GM12873 (cell line): ENCODE measurements at regions not wholly inside any gene's neighbourhood (a gene's known extent, or its start where the extent isn't known, plus 50 kb on each side); places are given as distances from the start of the nearest gene placed in this dataset.

Experiments used
- TF ChIP-seq, protein P1 (sequence below): IDR thresholded peaks from 2 replicates; pipeline ENCODE4 v1.5.1; 2012; ENCODE audit warnings: low read depth, mild to moderate bottlenecking, moderate library complexity, low read length, control low read depth; ENCODE audit not compliant: insufficient read depth; ENCODE audit errors: missing control alignments

DNA sequence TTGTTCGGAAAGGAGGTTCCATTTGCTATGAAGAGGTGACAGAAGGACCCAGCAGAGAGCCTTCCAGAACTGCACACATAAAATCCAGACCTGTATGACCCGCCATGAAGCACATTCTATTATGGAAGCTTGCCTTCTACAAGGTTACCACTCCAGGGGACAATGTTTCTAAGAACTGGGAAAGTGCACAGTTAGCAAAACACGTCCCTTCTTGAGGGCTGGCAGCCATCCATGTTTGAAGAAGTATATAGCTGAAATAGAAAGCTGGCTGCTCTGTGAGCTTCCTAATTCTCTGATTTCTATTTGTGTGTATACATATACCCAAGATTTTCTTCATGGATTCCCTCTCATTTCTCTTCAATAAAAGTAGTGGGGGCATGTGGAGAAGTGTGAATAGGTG lies 74.6 kb downstream of the CNTN3 start:
- TF ChIP-seq, protein P1, sequence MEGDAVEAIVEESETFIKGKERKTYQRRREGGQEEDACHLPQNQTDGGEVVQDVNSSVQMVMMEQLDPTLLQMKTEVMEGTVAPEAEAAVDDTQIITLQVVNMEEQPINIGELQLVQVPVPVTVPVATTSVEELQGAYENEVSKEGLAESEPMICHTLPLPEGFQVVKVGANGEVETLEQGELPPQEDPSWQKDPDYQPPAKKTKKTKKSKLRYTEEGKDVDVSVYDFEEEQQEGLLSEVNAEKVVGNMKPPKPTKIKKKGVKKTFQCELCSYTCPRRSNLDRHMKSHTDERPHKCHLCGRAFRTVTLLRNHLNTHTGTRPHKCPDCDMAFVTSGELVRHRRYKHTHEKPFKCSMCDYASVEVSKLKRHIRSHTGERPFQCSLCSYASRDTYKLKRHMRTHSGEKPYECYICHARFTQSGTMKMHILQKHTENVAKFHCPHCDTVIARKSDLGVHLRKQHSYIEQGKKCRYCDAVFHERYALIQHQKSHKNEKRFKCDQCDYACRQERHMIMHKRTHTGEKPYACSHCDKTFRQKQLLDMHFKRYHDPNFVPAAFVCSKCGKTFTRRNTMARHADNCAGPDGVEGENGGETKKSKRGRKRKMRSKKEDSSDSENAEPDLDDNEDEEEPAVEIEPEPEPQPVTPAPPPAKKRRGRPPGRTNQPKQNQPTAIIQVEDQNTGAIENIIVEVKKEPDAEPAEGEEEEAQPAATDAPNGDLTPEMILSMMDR, result no peak

DNA sequence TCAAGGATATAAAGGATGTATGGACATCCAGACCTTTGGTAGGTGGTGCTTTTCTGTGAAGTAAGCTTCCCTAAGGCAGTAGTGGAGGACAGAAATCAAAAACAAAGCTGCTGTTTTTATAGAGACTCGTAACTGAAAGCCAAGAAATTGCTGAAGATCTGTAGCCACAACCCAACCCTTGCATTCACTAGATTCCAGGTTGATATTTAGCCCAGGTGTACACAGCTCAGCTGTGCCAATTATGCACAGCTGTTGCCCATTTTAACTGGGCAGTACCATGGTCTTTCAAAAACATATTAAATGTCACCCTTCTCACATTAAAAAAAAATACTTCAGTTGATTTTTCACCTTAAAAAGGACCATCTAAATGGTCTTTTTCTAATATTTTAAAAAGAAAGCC lies 75.8 kb downstream of the CNTN3 start:
- TF ChIP-seq, protein P1, result no peak

DNA sequence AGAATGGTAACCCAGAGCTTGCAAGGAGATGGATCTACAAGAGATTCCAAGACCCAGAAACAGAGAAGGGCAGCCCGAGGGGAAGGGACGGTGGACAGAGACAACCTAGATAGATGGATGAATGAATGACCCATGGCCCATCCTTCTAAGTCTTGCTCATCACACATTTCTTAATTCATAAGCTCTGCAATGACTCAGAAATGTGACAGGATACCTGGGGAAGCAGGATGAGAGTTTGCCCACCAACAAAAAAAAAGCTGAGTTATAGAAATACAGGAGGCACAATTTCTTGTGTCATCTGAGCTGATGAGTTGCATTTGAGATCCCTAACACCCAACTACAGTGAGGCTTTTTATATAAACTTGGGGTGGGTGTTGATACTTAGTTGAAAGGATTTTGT lies 76.6 kb downstream of the CNTN3 start:
- TF ChIP-seq, protein P1, result no peak

DNA sequence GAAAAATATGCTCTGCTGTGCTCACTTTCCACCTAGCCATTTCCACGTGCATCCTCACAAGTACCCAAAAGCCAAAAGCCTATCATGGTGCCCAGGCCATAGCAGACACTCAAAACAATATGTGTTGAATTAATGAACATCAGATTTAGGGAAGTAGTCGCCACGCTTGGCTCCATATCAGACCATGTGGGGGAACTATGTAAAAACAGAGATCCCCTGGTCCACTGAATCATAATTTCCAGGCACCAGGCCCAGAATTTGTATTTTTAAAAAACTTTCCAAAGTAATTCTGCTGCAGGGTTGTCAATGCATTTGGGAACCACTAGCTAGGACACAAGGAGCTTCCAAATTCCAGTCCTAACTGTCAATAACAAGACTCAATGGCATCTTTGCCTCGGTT lies 77.3 kb downstream of the CNTN3 start:
- TF ChIP-seq, protein P1, result no peak

DNA sequence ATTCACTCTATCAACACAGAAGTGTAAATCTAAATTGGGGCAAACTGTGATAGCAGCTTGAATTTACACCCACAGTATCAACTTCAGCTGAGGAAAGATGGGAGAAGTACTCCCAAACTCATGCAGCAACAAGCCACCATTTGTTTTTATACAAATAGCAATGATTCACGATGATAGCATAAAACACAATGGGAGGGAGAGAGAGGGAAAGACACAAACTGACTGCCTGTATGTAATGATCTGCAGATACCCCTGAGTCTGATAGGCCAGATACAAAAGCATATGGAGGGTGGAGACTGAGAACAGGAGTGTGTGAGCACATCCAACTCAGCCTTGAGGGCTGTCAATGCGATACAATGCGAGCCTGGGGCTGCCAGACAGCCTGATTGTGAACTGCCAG lies 79.2 kb downstream of the CNTN3 start:
- TF ChIP-seq, protein P1, result no peak

DNA sequence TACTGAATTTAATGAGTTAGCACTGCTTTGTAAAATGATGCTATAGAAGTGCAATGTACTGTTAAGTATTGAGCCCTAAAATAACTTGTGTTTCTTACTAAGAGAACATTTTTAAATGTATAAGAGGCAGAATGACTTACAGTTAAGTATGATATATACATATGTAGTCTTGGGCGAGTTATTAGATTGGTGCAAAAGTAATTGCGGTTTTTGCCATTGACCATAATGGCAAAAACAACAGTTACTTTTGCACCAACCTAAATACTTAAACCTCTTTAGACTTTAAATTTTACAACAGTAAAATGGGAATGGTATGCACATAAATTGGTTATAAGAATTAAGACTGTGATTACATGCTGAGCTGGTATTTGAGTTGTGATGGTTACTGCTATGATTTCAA lies 79.8 kb downstream of the CNTN3 start:
- TF ChIP-seq, protein P1, result no peak

DNA sequence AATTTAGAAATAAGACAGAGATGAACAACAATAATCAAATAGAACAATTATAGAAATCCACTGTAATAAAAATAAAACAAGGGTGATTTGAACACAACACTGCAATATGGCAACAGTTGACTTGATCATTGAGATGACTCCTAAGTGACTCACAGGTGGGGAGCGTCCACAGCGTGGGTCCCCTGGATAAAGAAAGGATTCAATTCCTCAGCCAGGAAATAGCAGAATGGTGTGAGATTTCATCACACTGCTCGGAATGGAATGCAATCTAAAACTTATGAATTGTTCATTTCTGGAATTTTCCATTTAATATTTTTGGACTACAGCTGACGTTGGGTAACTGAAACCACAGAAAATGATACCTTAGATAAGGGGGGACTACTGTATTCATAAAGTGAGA lies 82.0 kb downstream of the CNTN3 start:
- TF ChIP-seq, protein P1, result no peak
